Gastrocnemius medialis (tissue), 4 donors: ENCODE measurements at regions not wholly inside any gene's neighbourhood (a gene's known extent, or its start where the extent isn't known, plus 50 kb on each side); places are given as distances from the start of the nearest gene placed in this dataset.

ENCODE experiments used
- ATAC-seq, 2 donors: fragments of 150-250 bp; one replicate each; pipeline ENCODE4 v1.9.1; 2016
- DNase-seq, 2 donors: peaks; one replicate each; pipeline ENCODE4 v3.0.0-alpha.2; 2019
- H3K27ac ChIP-seq, 4 donors: fragments of 200-600 bp; sonication (generic); 1 replicate in 1 of 4; 2 replicates in 3 of 4; pipeline ENCODE4 v1.5.1; 2016 to 2018; ENCODE audit warnings: mild to moderate bottlenecking in 2 of 4, moderate library complexity in 1 of 4
- H3K27me3 ChIP-seq, 3 donors: fragments of 200-600 bp; sonication (generic) in 2 of 3; 1 replicate in 1 of 3; 2 replicates in 2 of 3; pipeline versions ENCODE4 v1.5.1 to v1.6.0; 2016 to 2019; ENCODE audit warnings: mild to moderate bottlenecking in 1 of 3, moderate library complexity in 1 of 3
- H3K36me3 ChIP-seq, 2 donors: fragments of 200-600 bp; sonication (generic) in 1 of 2; one replicate each; pipeline ENCODE4 v1.5.1; 2017 to 2018
- H3K4me1 ChIP-seq, 2 donors: fragments of 200-600 bp; sonication (generic) in 1 of 2; one replicate each; pipeline ENCODE4 v1.5.1; 2016 to 2017; ENCODE audit warnings: mild to moderate bottlenecking in 2 of 2
- H3K4me3 ChIP-seq, 4 donors: fragments of 200-600 bp; sonication (generic) in 3 of 4; 1 replicate in 1 of 4; 2 replicates in 3 of 4; pipeline ENCODE4 v1.5.1; 2016 to 2019; ENCODE audit warnings: mild to moderate bottlenecking in 2 of 4
- H3K9me3 ChIP-seq, 3 donors: fragments of 200-600 bp; sonication (generic) in 2 of 3; 1 replicate in 1 of 3; 2 replicates in 2 of 3; pipeline ENCODE4 v1.5.1; 2016 to 2019
- CTCF ChIP-seq, 5 experiments: fragments of 450-650 bp in 3 of 5; fragments of 200-600 bp in 2 of 5; sonication (generic) in 2 of 5; IDR thresholded peaks in 4 of 5; conservative IDR thresholded peaks in 1 of 5; 1 replicate in 4 of 5; 2 replicates in 1 of 5; pipeline ENCODE4 v1.5.1; 2016 to 2019; ENCODE audit warnings: antibody characterized with exemption in 5 of 5, mild to moderate bottlenecking in 3 of 5, moderate library complexity in 3 of 5
- POLR2A ChIP-seq, 2 donors: fragments of 450-650 bp; IDR thresholded peaks; one replicate each; pipeline ENCODE4 v1.6.1; 2017; ENCODE audit warnings: antibody characterized with exemption in 2 of 2, mild to moderate bottlenecking in 2 of 2, moderate library complexity in 2 of 2
- in situ Hi-C, 4 donors: fragments of 200-750 bp; cut with MboI; loops; one replicate each; pipeline versions ENCODE4 v1.15.0 to v1.8.0; 2017; ENCODE audit warnings: low sequenced_read_pairs in 4 of 4
- intact Hi-C: fragments of 100-400 bp; cut with DNase I; formaldehyde crosslinking; loops from one replicate; pipeline ENCODE4 v1.15.1; 2023; ENCODE audit warnings: low total_unique reads

- ATAC-seq = no peak
- TF ChIP-seq CTCF (IDR thresholded peaks at IDR 0.05 in 4 of 5, conservative IDR thresholded peaks at IDR 0.05 in 1 of 5) = no peak
- Histone ChIP-seq H3K4me1 (no peaks in the 10 kb centered on the region), H3K9me3 (no peaks in the 10 kb centered on the region), H3K36me3 (no peaks in the 10 kb centered on the region), H3K27ac (no peak overlapping the region), H3K4me3 (no peak overlapping the region), H3K27me3 (peaks cover 0 to 4% (median 0%) of the 10 kb centered on the region in 3 donors)
- intact Hi-C loops (no loop called here), in situ Hi-C loops (no loop called here)
- no peak for DNase-seq
Observed at GRCh38 chr22:22071455-22071854, 88.9 kb upstream of the TOP3B start.

DNA sequence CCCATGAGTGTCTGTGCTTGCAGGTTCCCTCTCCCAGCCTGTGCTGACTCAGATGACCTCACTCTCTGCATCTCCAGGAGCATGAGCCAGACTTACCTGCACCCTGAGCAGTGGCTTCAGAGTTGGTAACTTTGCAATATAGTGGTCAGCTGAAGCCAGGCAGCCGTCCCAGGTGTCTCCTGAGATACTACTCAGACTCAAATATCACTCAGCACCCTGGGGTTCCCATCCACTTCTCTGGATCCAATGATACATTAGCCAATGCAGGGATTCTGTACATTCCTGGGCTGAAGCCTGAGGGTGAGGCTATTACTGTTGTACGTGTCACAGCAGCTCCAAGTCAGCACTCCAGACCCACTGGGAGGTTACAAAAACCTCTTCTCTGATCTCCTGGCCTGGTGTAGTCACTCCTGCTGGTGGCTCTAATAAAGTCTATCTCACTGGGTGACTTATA lies 87.8 kb upstream of the TOP3B start:
- H3K4me1 ChIP-seq = no peaks in the 10 kb centered on the region
- in situ Hi-C loops = no loop called here

DNA sequence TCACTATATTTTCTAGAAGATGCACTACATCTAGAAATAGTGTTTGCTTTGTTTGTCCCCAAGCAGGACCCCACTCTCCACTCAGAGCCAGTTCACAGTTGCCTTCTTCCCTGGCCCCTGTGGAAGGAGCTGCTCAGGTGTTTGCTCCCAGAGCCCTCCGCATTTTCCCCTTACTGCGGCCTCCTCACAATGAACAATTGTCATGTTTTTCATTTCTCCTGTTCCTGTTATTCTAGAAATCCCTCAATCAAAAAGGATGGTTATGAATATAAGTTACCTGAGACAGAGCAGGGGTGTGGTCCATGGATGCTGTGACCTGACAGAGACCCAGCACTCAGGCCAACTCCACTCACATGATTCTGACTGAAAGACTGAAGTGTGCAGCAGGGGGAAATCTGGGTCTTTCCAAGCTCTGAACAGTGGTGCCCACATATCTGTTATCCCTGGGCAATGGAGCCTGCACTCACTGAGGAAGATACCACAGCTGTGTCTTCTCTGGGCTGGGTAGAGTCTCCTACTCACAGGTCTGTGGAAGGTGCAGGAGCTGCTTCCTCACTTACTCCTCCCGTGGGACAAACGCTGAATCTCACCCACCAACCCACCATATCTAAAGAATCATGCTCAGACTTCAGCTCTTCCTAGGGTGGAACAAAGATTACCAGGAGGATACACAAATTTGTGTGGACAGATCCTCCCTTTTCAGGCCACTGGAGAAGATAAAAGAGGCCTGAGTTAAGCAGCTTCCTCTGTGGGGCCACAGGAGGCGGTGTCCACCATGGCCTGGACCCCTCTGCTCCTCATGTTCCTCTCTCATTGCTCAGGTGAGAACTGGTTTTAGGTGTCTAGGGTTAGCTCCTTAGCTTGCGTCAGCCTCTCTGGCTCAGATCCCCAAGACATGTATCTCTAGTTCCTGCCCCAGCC lies 87.1 kb upstream of the TOP3B start:
- Histone ChIP-seq H3K9me3 (no peaks in the 10 kb centered on the region), H3K27ac (no peak overlapping the region), H3K4me3 (no peak overlapping the region), H3K27me3 (peaks cover 0 to 4% (median 0%) of the 10 kb centered on the region in 3 donors), H3K4me1 (no peaks in the 10 kb centered on the region), H3K36me3 (no peaks in the 10 kb centered on the region)
- in situ Hi-C loops = no loop called here
- DNase-seq = no peak
- intact Hi-C loops = no loop called here
- no peak for ATAC-seq
- no peak for TF ChIP-seq POLR2A (IDR thresholded peaks at IDR 0.05)
- TF ChIP-seq CTCF (IDR thresholded peaks at IDR 0.05 in 4 of 5, conservative IDR thresholded peaks at IDR 0.05 in 1 of 5) = no peak

More for the DNA sequence above, 87.8 kb upstream of the TOP3B start:
- intact Hi-C loops = no loop called here
- no peak for TF ChIP-seq CTCF (IDR thresholded peaks at IDR 0.05 in 4 of 5, conservative IDR thresholded peaks at IDR 0.05 in 1 of 5)
- no peak for TF ChIP-seq POLR2A (IDR thresholded peaks at IDR 0.05)
- no peaks in the 10 kb centered on the region for H3K9me3 ChIP-seq
- ATAC-seq (no peak), DNase-seq (no peak)
- peaks cover 0 to 4% (median 0%) of the 10 kb centered on the region in 3 donors for H3K27me3 ChIP-seq
- H3K27ac ChIP-seq = no peak overlapping the region
- H3K36me3 ChIP-seq = no peaks in the 10 kb centered on the region
- H3K4me3 ChIP-seq = no peak overlapping the region

GRCh38 chr22:22068657-22069056 lies 86.1 kb upstream of the TOP3B start:
- H3K27ac ChIP-seq = no peak overlapping the region
- ATAC-seq (no peak), DNase-seq (no peak)
- no peaks in the 10 kb centered on the region for H3K4me1 ChIP-seq
- no peaks in the 10 kb centered on the region for H3K36me3 ChIP-seq
- no peaks in the 10 kb centered on the region for H3K9me3 ChIP-seq
- no peak for TF ChIP-seq POLR2A (IDR thresholded peaks at IDR 0.05)
- no peaks in the 10 kb centered on the region for H3K27me3 ChIP-seq
- intact Hi-C loops (no loop called here), in situ Hi-C loops (no loop called here)
- H3K4me3 ChIP-seq = no peak overlapping the region

- in situ Hi-C loops (no loop called here), intact Hi-C loops (no loop called here)
- Histone ChIP-seq H3K4me1 (no peaks in the 10 kb centered on the region), H3K27ac (no peak overlapping the region), H3K36me3 (no peaks in the 10 kb centered on the region), H3K4me3 (no peak overlapping the region), H3K27me3 (peaks cover 0 to 2% (median 0%) of the 10 kb centered on the region in 3 donors), H3K9me3 (no peaks in the 10 kb centered on the region)
- DNase-seq (no peak), ATAC-seq (no peak)
- TF ChIP-seq POLR2A (IDR thresholded peaks at IDR 0.05) = no peak
- no peak for TF ChIP-seq CTCF (IDR thresholded peaks at IDR 0.05 in 4 of 5, conservative IDR thresholded peaks at IDR 0.05 in 1 of 5)
Observed at GRCh38 chr22:22068025-22068424, 85.4 kb upstream of the TOP3B start.
